WTC11 (cell line): ENCODE measurements at regions not wholly inside any gene's neighbourhood (a gene's known extent, or its start where the extent isn't known, plus 50 kb on each side); places are given as distances from the start of the nearest gene placed in this dataset.

ENCODE experiments used
- ATAC-seq: fragments of 200-7000 bp; cut with Tn5 transposase; 2 replicates; pipeline ENCODE4 v1.10.0; 2021; ENCODE audit warnings: mild to moderate bottlenecking, moderate library complexity
- CTCF ChIA-PET: fragments of 300-600 bp; sonication (Branson Sonifier 250); formaldehyde crosslinking; loops from one replicate; lab custom pipeline; 2021; ENCODE audit warnings: antibody characterized with exemption; lab: Charles Lee
- POLR2A ChIA-PET: fragments of 350-600 bp; sonication (Branson Sonifier 250); formaldehyde crosslinking; loops from one replicate; lab custom pipeline; 2021; ENCODE audit warnings: antibody characterized with exemption; lab: Charles Lee
- DNase-seq: peaks from one replicate; pipeline ENCODE4 v3.0.0; 2021; ENCODE audit warnings: low spot score
- H3K27ac Mint-ChIP-seq: 2 replicates; pipeline ENCODE4 v1.8.0; 2021; ENCODE audit warnings: mixed read lengths
- H3K27me3 Mint-ChIP-seq: 2 replicates; pipeline ENCODE4 v1.8.0; 2021; ENCODE audit warnings: low read depth, mild to moderate bottlenecking, moderate library complexity, mixed read lengths
- H3K36me3 Mint-ChIP-seq: 2 replicates; pipeline ENCODE4 v1.8.0; 2021; ENCODE audit warnings: mixed read lengths
- H3K4me1 Mint-ChIP-seq: 2 replicates; pipeline ENCODE4 v1.8.0; 2022; ENCODE audit warnings: mixed read lengths
- H3K4me3 Mint-ChIP-seq: 2 replicates; pipeline ENCODE4 v1.8.0; 2021; ENCODE audit warnings: mild to moderate bottlenecking, moderate library complexity, mixed read lengths
- H3K9me3 Mint-ChIP-seq: 2 replicates; pipeline ENCODE4 v1.8.0; 2021; ENCODE audit warnings: mixed read lengths
- ETV6 ChIP-seq: sonication (generic); formaldehyde crosslinking; IDR thresholded peaks from 2 replicates; pipeline ENCODE4 v1.8.1; 2022; ENCODE audit warnings: mild to moderate bottlenecking, missing genetic modification reagents
- HMGA2 ChIP-seq: fragments of 250-450 bp; sonication (Bioruptor Pico); IDR thresholded peaks from 2 replicates; pipeline ENCODE4 v1.4.0; 2021; ENCODE audit warnings: mild to moderate bottlenecking, moderate library complexity
- MYBL2 ChIP-seq: sonication (generic); formaldehyde crosslinking; IDR thresholded peaks from 2 replicates; pipeline ENCODE4 v1.8.1; 2023; ENCODE audit warnings: mild to moderate bottlenecking, moderate library complexity, missing genetic modification reagents
- NFE2L1 ChIP-seq: sonication (generic); formaldehyde crosslinking; IDR thresholded peaks from 2 replicates; pipeline ENCODE4 v1.8.1; 2023; ENCODE audit warnings: missing genetic modification reagents
- RELA ChIP-seq: sonication (generic); formaldehyde crosslinking; IDR thresholded peaks from 2 replicates; pipeline ENCODE4 v1.8.1; 2022; ENCODE audit warnings: missing genetic modification reagents, mild to moderate bottlenecking, borderline replicate concordance
- SMAD3 ChIP-seq: sonication (generic); formaldehyde crosslinking; IDR thresholded peaks from 2 replicates; pipeline ENCODE4 v1.8.0; 2022; ENCODE audit warnings: missing genetic modification reagents, mild to moderate bottlenecking, borderline replicate concordance
- SOX15 ChIP-seq: fragments of 250-450 bp; sonication (Bioruptor Pico); IDR thresholded peaks from 2 replicates; pipeline ENCODE4 v1.9.0; 2021; ENCODE audit warnings: mild to moderate bottlenecking
- SP1 ChIP-seq: sonication (generic); formaldehyde crosslinking; conservative IDR thresholded peaks from 2 replicates; pipeline ENCODE4 v1.8.1; 2022; ENCODE audit warnings: missing genetic modification reagents
- ZNF423 ChIP-seq: fragments of 250-450 bp; sonication (Bioruptor Pico); IDR thresholded peaks from 2 replicates; pipeline ENCODE4 v2.1.2; 2022; ENCODE audit warnings: mild to moderate bottlenecking, moderate library complexity
- TF ChIP-seq, protein P1 (sequence below): fragments of 250-450 bp; sonication (Bioruptor Pico); IDR thresholded peaks from 2 replicates; pipeline ENCODE4 v2.1.2; 2022; ENCODE audit warnings: mild to moderate bottlenecking, moderate library complexity
- TF ChIP-seq, protein P2 (sequence below): sonication (generic); formaldehyde crosslinking; IDR thresholded peaks from 2 replicates; pipeline ENCODE4 v1.8.1; 2022; ENCODE audit warnings: low read depth, missing genetic modification reagents, borderline replicate concordance
- TF ChIP-seq, protein P3 (sequence below): sonication (generic); formaldehyde crosslinking; IDR thresholded peaks from 2 replicates; pipeline ENCODE4 v1.8.0; 2022; ENCODE audit warnings: mild to moderate bottlenecking, missing genetic modification reagents
- TF ChIP-seq, protein P4 (sequence below): fragments of 250-450 bp; sonication (Bioruptor Pico); IDR thresholded peaks from 2 replicates; pipeline ENCODE4 v1.9.0; 2021; ENCODE audit warnings: mild to moderate bottlenecking, borderline replicate concordance
- TF ChIP-seq, protein P5 (sequence below): sonication (generic); formaldehyde crosslinking; IDR thresholded peaks from 2 replicates; pipeline ENCODE4 v1.8.1; 2022; ENCODE audit warnings: low read depth, mild to moderate bottlenecking, moderate library complexity, missing genetic modification reagents, borderline replicate concordance
- TF ChIP-seq, protein P6 (sequence below): fragments of 250-450 bp; sonication (Bioruptor Pico); IDR thresholded peaks from 2 replicates; pipeline ENCODE4 v1.9.0; 2021; ENCODE audit warnings: moderate library complexity, mild to moderate bottlenecking, inconsistent platforms, borderline replicate concordance
- TF ChIP-seq, protein P7 (sequence below): sonication (generic); formaldehyde crosslinking; IDR thresholded peaks from 2 replicates; pipeline ENCODE4 v1.8.0; 2023; ENCODE audit warnings: missing genetic modification reagents
- TF ChIP-seq, protein P8 (sequence below): fragments of 250-450 bp; sonication (Bioruptor Pico); IDR thresholded peaks from 2 replicates; pipeline ENCODE4 v1.8.0; 2021; ENCODE audit warnings: mild to moderate bottlenecking
- TF ChIP-seq, protein P9 (sequence below): sonication (generic); formaldehyde crosslinking; IDR thresholded peaks from 2 replicates; pipeline ENCODE4 v1.8.1; 2023; ENCODE audit warnings: mild to moderate bottlenecking, moderate library complexity, missing genetic modification reagents

DNA sequence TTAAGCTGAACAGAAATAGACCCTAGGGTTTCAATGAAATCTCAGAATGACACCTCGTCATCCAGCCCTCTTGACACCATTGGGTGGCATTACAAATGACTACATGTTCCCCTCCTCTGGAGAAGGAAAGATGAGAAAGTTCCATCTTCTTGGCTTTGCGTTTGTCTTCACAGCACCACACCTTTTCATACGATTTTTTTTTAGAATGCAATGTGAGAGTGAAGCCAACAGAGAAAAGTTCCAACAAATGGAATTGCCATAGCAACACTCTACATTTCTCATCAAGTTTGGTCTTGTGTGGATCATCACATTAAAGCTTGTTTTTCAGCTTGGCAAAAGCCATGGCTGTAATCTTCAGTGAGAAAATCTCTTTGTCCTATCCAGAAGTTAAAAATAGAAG lies 183.4 kb upstream of the SNX7 start:
- POLR2A ChIA-PET: no interaction called here
- no peaks in the 10 kb centered on the region for H3K27me3 Mint-ChIP-seq
- H3K36me3 Mint-ChIP-seq: no peaks in the 10 kb centered on the region
- no peak for TF ChIP-seq SMAD3 (CRISPR knock-in tag)
- TF ChIP-seq, protein P1, sequence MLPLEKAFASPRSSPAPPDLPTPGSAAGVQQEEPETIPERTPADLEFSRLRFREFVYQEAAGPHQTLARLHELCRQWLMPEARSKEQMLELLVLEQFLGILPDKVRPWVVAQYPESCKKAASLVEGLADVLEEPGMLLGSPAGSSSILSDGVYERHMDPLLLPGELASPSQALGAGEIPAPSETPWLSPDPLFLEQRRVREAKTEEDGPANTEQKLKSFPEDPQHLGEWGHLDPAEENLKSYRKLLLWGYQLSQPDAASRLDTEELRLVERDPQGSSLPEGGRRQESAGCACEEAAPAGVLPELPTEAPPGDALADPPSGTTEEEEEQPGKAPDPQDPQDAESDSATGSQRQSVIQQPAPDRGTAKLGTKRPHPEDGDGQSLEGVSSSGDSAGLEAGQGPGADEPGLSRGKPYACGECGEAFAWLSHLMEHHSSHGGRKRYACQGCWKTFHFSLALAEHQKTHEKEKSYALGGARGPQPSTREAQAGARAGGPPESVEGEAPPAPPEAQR: no peak
- no peak for TF ChIP-seq ZNF423 (CRISPR knock-in tag)
- TF ChIP-seq, protein P2, sequence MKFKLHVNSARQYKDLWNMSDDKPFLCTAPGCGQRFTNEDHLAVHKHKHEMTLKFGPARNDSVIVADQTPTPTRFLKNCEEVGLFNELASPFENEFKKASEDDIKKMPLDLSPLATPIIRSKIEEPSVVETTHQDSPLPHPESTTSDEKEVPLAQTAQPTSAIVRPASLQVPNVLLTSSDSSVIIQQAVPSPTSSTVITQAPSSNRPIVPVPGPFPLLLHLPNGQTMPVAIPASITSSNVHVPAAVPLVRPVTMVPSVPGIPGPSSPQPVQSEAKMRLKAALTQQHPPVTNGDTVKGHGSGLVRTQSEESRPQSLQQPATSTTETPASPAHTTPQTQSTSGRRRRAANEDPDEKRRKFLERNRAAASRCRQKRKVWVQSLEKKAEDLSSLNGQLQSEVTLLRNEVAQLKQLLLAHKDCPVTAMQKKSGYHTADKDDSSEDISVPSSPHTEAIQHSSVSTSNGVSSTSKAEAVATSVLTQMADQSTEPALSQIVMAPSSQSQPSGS (CRISPR knock-in tag): no peak
- TF ChIP-seq, protein P3, sequence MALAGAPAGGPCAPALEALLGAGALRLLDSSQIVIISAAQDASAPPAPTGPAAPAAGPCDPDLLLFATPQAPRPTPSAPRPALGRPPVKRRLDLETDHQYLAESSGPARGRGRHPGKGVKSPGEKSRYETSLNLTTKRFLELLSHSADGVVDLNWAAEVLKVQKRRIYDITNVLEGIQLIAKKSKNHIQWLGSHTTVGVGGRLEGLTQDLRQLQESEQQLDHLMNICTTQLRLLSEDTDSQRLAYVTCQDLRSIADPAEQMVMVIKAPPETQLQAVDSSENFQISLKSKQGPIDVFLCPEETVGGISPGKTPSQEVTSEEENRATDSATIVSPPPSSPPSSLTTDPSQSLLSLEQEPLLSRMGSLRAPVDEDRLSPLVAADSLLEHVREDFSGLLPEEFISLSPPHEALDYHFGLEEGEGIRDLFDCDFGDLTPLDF (CRISPR knock-in tag): no peak
- TF ChIP-seq ETV6 (CRISPR knock-in tag): no peak
- TF ChIP-seq, protein P4, sequence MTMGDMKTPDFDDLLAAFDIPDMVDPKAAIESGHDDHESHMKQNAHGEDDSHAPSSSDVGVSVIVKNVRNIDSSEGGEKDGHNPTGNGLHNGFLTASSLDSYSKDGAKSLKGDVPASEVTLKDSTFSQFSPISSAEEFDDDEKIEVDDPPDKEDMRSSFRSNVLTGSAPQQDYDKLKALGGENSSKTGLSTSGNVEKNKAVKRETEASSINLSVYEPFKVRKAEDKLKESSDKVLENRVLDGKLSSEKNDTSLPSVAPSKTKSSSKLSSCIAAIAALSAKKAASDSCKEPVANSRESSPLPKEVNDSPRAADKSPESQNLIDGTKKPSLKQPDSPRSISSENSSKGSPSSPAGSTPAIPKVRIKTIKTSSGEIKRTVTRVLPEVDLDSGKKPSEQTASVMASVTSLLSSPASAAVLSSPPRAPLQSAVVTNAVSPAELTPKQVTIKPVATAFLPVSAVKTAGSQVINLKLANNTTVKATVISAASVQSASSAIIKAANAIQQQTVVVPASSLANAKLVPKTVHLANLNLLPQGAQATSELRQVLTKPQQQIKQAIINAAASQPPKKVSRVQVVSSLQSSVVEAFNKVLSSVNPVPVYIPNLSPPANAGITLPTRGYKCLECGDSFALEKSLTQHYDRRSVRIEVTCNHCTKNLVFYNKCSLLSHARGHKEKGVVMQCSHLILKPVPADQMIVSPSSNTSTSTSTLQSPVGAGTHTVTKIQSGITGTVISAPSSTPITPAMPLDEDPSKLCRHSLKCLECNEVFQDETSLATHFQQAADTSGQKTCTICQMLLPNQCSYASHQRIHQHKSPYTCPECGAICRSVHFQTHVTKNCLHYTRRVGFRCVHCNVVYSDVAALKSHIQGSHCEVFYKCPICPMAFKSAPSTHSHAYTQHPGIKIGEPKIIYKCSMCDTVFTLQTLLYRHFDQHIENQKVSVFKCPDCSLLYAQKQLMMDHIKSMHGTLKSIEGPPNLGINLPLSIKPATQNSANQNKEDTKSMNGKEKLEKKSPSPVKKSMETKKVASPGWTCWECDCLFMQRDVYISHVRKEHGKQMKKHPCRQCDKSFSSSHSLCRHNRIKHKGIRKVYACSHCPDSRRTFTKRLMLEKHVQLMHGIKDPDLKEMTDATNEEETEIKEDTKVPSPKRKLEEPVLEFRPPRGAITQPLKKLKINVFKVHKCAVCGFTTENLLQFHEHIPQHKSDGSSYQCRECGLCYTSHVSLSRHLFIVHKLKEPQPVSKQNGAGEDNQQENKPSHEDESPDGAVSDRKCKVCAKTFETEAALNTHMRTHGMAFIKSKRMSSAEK (CRISPR knock-in tag): no peak
- TF ChIP-seq MYBL2 (CRISPR knock-in tag): no peak
- TF ChIP-seq, protein P5, sequence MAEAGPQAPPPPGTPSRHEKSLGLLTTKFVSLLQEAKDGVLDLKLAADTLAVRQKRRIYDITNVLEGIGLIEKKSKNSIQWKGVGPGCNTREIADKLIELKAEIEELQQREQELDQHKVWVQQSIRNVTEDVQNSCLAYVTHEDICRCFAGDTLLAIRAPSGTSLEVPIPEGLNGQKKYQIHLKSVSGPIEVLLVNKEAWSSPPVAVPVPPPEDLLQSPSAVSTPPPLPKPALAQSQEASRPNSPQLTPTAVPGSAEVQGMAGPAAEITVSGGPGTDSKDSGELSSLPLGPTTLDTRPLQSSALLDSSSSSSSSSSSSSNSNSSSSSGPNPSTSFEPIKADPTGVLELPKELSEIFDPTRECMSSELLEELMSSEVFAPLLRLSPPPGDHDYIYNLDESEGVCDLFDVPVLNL (CRISPR knock-in tag): no peak
- TF ChIP-seq HMGA2 (CRISPR knock-in tag): no peak
- TF ChIP-seq, all 79 proteins: peak for 0
- CTCF ChIA-PET: no interaction called here
- ATAC-seq (no peak), DNase-seq (no peak)
- H3K27ac Mint-ChIP-seq: no peak overlapping the region
- peaks cover 4% of the 10 kb centered on the region; the same call in 1 of the 2 replicates for H3K4me1 Mint-ChIP-seq
- no peak overlapping the region for H3K4me3 Mint-ChIP-seq
- H3K9me3 Mint-ChIP-seq: no peaks in the 10 kb centered on the region

DNA sequence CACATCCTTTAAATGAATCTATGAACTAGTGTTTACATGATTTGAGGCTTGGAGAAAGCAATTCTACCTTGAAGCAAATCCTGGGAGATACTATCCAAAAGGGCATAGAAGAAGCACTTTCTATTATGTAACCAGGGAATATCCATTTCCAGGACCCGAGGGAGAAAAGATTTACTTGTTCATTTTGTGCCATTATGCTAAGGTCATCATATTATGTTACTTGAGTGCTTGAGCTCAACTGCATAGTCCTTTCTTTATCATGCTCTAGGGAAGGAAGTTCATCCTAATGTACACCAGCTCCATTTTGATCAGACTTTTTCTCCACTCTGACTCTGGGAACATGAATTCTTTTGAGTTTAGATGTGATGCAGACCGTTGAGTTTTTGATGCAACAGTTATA lies 188.6 kb upstream of the SNX7 start:
- peaks cover 13% of the 10 kb centered on the region for H3K4me1 Mint-ChIP-seq
- ATAC-seq: no peak
- H3K36me3 Mint-ChIP-seq: no peaks in the 10 kb centered on the region
- CTCF ChIA-PET: no interaction called here
- no peak for DNase-seq
- POLR2A ChIA-PET: no interaction called here
- H3K27ac Mint-ChIP-seq: no peak overlapping the region
- no peak overlapping the region for H3K4me3 Mint-ChIP-seq
- no peaks in the 10 kb centered on the region for H3K9me3 Mint-ChIP-seq
- H3K27me3 Mint-ChIP-seq: no peaks in the 10 kb centered on the region
- TF ChIP-seq, protein P6, sequence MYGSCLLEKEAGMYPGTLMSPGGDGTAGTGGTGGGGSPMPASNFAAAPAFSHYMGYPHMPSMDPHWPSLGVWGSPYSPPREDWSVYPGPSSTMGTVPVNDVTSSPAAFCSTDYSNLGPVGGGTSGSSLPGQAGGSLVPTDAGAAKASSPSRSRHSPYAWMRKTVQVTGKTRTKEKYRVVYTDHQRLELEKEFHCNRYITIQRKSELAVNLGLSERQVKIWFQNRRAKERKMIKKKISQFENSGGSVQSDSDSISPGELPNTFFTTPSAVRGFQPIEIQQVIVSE (CRISPR knock-in tag): no peak
- TF ChIP-seq ZNF423 (CRISPR knock-in tag): no peak
- TF ChIP-seq, protein P7, sequence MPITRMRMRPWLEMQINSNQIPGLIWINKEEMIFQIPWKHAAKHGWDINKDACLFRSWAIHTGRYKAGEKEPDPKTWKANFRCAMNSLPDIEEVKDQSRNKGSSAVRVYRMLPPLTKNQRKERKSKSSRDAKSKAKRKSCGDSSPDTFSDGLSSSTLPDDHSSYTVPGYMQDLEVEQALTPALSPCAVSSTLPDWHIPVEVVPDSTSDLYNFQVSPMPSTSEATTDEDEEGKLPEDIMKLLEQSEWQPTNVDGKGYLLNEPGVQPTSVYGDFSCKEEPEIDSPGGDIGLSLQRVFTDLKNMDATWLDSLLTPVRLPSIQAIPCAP (CRISPR knock-in tag): no peak
- no peak for TF ChIP-seq NFE2L1 (CRISPR knock-in tag)
- no peak for TF ChIP-seq SP1 (CRISPR knock-in tag)
- TF ChIP-seq, protein P8, sequence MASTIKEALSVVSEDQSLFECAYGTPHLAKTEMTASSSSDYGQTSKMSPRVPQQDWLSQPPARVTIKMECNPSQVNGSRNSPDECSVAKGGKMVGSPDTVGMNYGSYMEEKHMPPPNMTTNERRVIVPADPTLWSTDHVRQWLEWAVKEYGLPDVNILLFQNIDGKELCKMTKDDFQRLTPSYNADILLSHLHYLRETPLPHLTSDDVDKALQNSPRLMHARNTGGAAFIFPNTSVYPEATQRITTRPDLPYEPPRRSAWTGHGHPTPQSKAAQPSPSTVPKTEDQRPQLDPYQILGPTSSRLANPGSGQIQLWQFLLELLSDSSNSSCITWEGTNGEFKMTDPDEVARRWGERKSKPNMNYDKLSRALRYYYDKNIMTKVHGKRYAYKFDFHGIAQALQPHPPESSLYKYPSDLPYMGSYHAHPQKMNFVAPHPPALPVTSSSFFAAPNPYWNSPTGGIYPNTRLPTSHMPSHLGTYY (CRISPR knock-in tag): no peak
- TF ChIP-seq, protein P9, sequence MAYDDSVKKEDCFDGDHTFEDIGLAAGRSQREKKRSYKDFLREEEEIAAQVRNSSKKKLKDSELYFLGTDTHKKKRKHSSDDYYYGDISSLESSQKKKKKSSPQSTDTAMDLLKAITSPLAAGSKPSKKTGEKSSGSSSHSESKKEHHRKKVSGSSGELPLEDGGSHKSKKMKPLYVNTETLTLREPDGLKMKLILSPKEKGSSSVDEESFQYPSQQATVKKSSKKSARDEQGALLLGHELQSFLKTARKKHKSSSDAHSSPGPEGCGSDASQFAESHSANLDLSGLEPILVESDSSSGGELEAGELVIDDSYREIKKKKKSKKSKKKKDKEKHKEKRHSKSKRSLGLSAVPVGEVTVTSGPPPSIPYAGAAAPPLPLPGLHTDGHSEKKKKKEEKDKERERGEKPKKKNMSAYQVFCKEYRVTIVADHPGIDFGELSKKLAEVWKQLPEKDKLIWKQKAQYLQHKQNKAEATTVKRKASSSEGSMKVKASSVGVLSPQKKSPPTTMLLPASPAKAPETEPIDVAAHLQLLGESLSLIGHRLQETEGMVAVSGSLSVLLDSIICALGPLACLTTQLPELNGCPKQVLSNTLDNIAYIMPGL (CRISPR knock-in tag): no peak
- TF ChIP-seq RELA (CRISPR knock-in tag): no peak
- no peak for TF ChIP-seq SOX15 (CRISPR knock-in tag)
